OCI-LY3 (cell line): ENCODE measurements at regions not wholly inside any gene's neighbourhood (a gene's known extent, or its start where the extent isn't known, plus 50 kb on each side); places are given as distances from the start of the nearest gene placed in this dataset.
"Not testable (repeated sequence)": the region's sequence is repeated elsewhere in the genome, so short reads cannot be mapped to it uniquely, and the experiment has no call there.

Source experiments
- H2AFZ ChIP-seq: fragments of 200-600, 300-600 bp; shearing (Covaris generic); 2 replicates; pipeline ENCODE4 v1.6.0; 2014; ENCODE audit warnings: antibody characterized with exemption, low read depth, low read length
- H3K27ac ChIP-seq: fragments of 200-600, 300-600 bp; sonication (generic); 2 replicates; pipeline ENCODE4 v1.5.1; 2014; ENCODE audit warnings: mild to moderate bottlenecking, low read length, moderate library complexity, mixed read lengths
- H3K27me3 ChIP-seq: fragments of 200-600, 300-600 bp; sonication (generic); 2 replicates; pipeline ENCODE4 v1.6.1; 2014; ENCODE audit warnings: low read depth, low read length, mixed read lengths
- H3K36me3 ChIP-seq: fragments of 200-600, 300-600 bp; sonication (generic); replicated peaks from 2 replicates; pipeline ENCODE3; 2014; ENCODE audit warnings: low read depth, low read length, mixed read lengths
- H3K4me1 ChIP-seq: fragments of 300-600, 200-600 bp; sonication (generic); 2 replicates; pipeline ENCODE4 v1.6.1; 2014; ENCODE audit warnings: low read length, mixed read lengths
- H3K4me2 ChIP-seq: fragments of 200-600, 300-600 bp; sonication (generic); 2 replicates; pipeline ENCODE4 v1.6.1; 2014; ENCODE audit warnings: low read length, mixed read lengths
- H3K4me3 ChIP-seq: fragments of 300-600, 200-600 bp; sonication (generic); 2 replicates; pipeline ENCODE4 v1.5.1; 2014; ENCODE audit warnings: antibody characterized with exemption, mild to moderate bottlenecking, low read length, moderate library complexity
- H3K79me2 ChIP-seq: fragments of 300-600, 200-600 bp; shearing (Covaris generic); 2 replicates; pipeline ENCODE4 v1.6.1; 2014; ENCODE audit warnings: mild to moderate bottlenecking, low read length, mixed read lengths
- H3K9ac ChIP-seq: fragments of 300-600, 200-600 bp; shearing (Covaris generic); 2 replicates; pipeline ENCODE4 v1.6.0; 2014; ENCODE audit warnings: mild to moderate bottlenecking, low read length, moderate library complexity
- H3K9me3 ChIP-seq: fragments of 200-600, 300-600 bp; shearing (Covaris generic); 2 replicates; pipeline ENCODE4 v1.6.1; 2014; ENCODE audit warnings: low read length, mixed read lengths; ENCODE audit not compliant: insufficient read depth
- H4K20me1 ChIP-seq: fragments of 200-600, 300-600 bp; sonication (generic); 2 replicates; pipeline ENCODE4 v1.6.1; 2016; ENCODE audit warnings: low read length, mixed read lengths; ENCODE audit not compliant: insufficient read depth
- EZH2phosphoT487 ChIP-seq: fragments of 200-600 bp; shearing (Covaris generic); IDR thresholded peaks from 2 replicates; pipeline ENCODE4 v1.6.1; 2018; ENCODE audit warnings: antibody characterized with exemption, mixed run types, low read depth
- TF ChIP-seq, protein P1 (sequence below): fragments of 200-600, 300-600 bp; sonication (generic); IDR thresholded peaks from 2 replicates; pipeline ENCODE4 v1.5.1; 2014; ENCODE audit warnings: antibody characterized with exemption, low read length, low read depth

GRCh38 chr2:116167107-116167506 is 1647.4 kb upstream of the DDX18 start:
- TF ChIP-seq, protein P1, sequence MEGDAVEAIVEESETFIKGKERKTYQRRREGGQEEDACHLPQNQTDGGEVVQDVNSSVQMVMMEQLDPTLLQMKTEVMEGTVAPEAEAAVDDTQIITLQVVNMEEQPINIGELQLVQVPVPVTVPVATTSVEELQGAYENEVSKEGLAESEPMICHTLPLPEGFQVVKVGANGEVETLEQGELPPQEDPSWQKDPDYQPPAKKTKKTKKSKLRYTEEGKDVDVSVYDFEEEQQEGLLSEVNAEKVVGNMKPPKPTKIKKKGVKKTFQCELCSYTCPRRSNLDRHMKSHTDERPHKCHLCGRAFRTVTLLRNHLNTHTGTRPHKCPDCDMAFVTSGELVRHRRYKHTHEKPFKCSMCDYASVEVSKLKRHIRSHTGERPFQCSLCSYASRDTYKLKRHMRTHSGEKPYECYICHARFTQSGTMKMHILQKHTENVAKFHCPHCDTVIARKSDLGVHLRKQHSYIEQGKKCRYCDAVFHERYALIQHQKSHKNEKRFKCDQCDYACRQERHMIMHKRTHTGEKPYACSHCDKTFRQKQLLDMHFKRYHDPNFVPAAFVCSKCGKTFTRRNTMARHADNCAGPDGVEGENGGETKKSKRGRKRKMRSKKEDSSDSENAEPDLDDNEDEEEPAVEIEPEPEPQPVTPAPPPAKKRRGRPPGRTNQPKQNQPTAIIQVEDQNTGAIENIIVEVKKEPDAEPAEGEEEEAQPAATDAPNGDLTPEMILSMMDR, result no peak
- TF ChIP-seq EZH2phosphoT487, result no peak
- Histone ChIP-seq H3K27ac (no peak overlapping the region), H3K79me2 (no peaks in the 10 kb centered on the region)

DNA sequence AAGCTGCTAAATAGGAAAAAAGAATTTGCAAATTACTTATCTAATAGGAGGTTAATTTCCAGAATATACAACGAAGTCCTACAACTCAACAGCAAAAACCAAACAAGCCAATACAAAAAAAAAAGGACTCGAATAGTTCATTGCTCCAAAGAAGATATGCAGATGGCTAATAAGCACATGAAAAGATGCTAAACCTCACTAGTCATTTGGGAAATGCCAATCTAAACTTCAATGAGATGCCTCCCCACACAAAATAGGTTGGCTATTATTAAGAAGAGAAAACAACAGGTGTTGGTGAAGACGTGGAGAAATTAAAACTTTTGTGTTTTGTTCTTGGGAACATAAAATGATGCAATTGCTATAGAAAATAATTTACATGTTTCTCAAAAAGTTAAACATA is 1634.4 kb upstream of the DDX18 start:
- H4K20me1 ChIP-seq, result no peaks in the 10 kb centered on the region
- H2AFZ ChIP-seq, result no peak overlapping the region

More at GRCh38 chr2:116167107-116167506, 1647.4 kb upstream of the DDX18 start:
- Histone ChIP-seq H3K9me3 (no peaks in the 10 kb centered on the region), H2AFZ (no peak overlapping the region), H4K20me1 (no peaks in the 10 kb centered on the region), H3K27me3 (no peaks in the 10 kb centered on the region), H3K4me3 (no peak overlapping the region), H3K4me1 (no peaks in the 10 kb centered on the region), H3K9ac (no peak overlapping the region), H3K36me3 (no peaks in the 10 kb centered on the region), H3K4me2 (no peak overlapping the region)

DNA sequence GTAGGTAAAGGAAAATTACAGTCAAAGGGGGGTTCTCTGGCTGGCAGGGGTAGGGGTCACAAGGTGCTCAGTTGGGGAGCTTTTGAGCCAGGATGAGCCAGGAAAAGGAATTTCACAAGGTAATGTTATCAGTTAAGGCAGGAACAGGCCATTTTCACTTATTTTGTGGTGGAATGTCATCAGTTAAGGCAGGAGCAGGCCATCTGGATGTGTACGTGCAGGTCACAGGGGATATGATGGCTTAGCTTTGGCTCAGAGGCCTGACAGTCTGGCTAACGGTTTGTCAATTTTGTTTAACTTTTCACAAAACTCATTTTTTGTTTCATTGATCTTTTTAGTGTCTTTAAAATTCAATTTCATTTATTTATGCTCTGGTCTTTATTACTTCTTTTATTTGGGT is 1623.8 kb upstream of the DDX18 start:
- not testable (repeated sequence) for H3K79me2 ChIP-seq, H3K4me3 ChIP-seq, H3K9me3 ChIP-seq, H3K27ac ChIP-seq, H4K20me1 ChIP-seq, H3K9ac ChIP-seq, H2AFZ ChIP-seq, H3K27me3 ChIP-seq, H3K36me3 ChIP-seq, H3K4me2 ChIP-seq, H3K4me1 ChIP-seq

More for the DNA sequence above, 1634.4 kb upstream of the DDX18 start:
- Histone ChIP-seq H3K27me3 (no peaks in the 10 kb centered on the region), H3K9me3 (no peaks in the 10 kb centered on the region), H3K9ac (no peak overlapping the region), H3K4me3 (no peak overlapping the region), H3K4me1 (no peaks in the 10 kb centered on the region), H3K4me2 (no peak overlapping the region), H3K27ac (no peak overlapping the region), H3K79me2 (no peaks in the 10 kb centered on the region), H3K36me3 (no peaks in the 10 kb centered on the region)
- TF ChIP-seq, protein P1, result no peak
- TF ChIP-seq EZH2phosphoT487, result no peak

GRCh38 chr2:116200086-116200485 is 1614.4 kb upstream of the DDX18 start:
- no peak overlapping the region for H3K4me3 ChIP-seq
- no peaks in the 10 kb centered on the region for H3K4me1 ChIP-seq
- TF ChIP-seq, protein P1, result no peak
- TF ChIP-seq EZH2phosphoT487, result no peak
- H3K27ac ChIP-seq, result no peak overlapping the region
- no peak overlapping the region for H3K9ac ChIP-seq
- no peak overlapping the region for H2AFZ ChIP-seq
- no peaks in the 10 kb centered on the region for H4K20me1 ChIP-seq
- H3K36me3 ChIP-seq, result no peaks in the 10 kb centered on the region
- no peaks in the 10 kb centered on the region for H3K79me2 ChIP-seq
- no peaks in the 10 kb centered on the region for H3K27me3 ChIP-seq
- no peak overlapping the region for H3K4me2 ChIP-seq
- no peaks in the 10 kb centered on the region; the same call in 1 of the 2 replicates for H3K9me3 ChIP-seq

DNA sequence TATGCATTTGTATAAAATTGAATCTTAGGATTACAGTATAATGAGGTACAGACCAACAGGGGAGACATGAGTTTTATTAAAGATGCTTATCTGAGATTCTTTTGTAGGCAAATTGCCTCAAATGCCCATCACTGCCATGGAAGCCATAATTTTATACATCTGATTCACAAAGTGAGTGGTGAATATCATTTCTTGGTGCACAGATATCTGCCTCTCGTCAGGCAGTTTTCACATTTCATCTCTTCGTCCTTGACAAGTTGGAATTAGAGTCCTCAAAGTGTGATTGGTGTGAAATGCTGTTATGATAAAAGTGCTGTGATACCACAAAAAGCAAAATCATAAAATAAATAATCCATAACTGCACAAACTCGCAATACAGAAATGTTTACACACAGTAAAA is 1602.8 kb upstream of the DDX18 start:
- no peaks in the 10 kb centered on the region for H3K27me3 ChIP-seq
- H3K27ac ChIP-seq, result no peak overlapping the region
- H2AFZ ChIP-seq, result no peak overlapping the region
- H3K9me3 ChIP-seq, result no peaks in the 10 kb centered on the region
- H3K36me3 ChIP-seq, result no peaks in the 10 kb centered on the region
- no peaks in the 10 kb centered on the region for H3K79me2 ChIP-seq
- no peak overlapping the region for H3K4me2 ChIP-seq
- no peaks in the 10 kb centered on the region for H4K20me1 ChIP-seq
- no peak overlapping the region for H3K4me3 ChIP-seq
- H3K4me1 ChIP-seq, result no peaks in the 10 kb centered on the region
- TF ChIP-seq EZH2phosphoT487, result no peak
- TF ChIP-seq, protein P1, result no peak
- no peak overlapping the region for H3K9ac ChIP-seq
